H9 (cell line): ENCODE measurements at regions not wholly inside any gene's neighbourhood (a gene's known extent, or its start where the extent isn't known, plus 50 kb on each side); places are given as distances from the start of the nearest gene placed in this dataset.

Source experiments
- DNase-seq: peaks from one replicate; pipeline ENCODE4 v3.0.0-alpha.2; 2017
- H2AFZ ChIP-seq: one replicate; pipeline ENCODE4 v1.6.1; 2013; ENCODE audit warnings: mild to moderate bottlenecking, low read length, control low read depth, moderate library complexity
- H2AK5ac ChIP-seq: 2 replicates; pipeline ENCODE4 v1.6.1; 2013; ENCODE audit warnings: low read length, control low read depth, mixed read lengths; ENCODE audit not compliant: insufficient read length
- H2BK120ac ChIP-seq: one replicate; pipeline ENCODE4 v1.6.1; 2013; ENCODE audit warnings: low read depth, mild to moderate bottlenecking, low read length, control low read depth, inconsistent platforms; ENCODE audit not compliant: poor library complexity, severe bottlenecking
- H2BK12ac ChIP-seq: 2 replicates; pipeline ENCODE4 v1.6.1; 2013; ENCODE audit warnings: low read length, control low read depth, mixed read lengths, low read depth; ENCODE audit not compliant: insufficient read length
- H2BK15ac ChIP-seq: 2 replicates; pipeline ENCODE4 v1.6.1; 2013; ENCODE audit warnings: low read depth, low read length, control low read depth
- H2BK20ac ChIP-seq: one replicate; pipeline ENCODE4 v1.6.1; 2013; ENCODE audit warnings: low read depth, mild to moderate bottlenecking, low read length, control low read depth, inconsistent platforms; ENCODE audit not compliant: poor library complexity, severe bottlenecking
- H2BK5ac ChIP-seq: 2 replicates; pipeline ENCODE4 v1.6.1; 2013; ENCODE audit warnings: low read length, control low read depth, mixed read lengths; ENCODE audit not compliant: insufficient read length
- H3K14ac ChIP-seq: 2 replicates; pipeline ENCODE4 v1.6.1; 2013; ENCODE audit warnings: low read length, control low read depth; ENCODE audit not compliant: insufficient read depth
- H3K18ac ChIP-seq: 2 replicates; pipeline ENCODE4 v1.6.1; 2013; ENCODE audit warnings: low read depth, mild to moderate bottlenecking, mixed read lengths, low read length, control low read depth; ENCODE audit not compliant: insufficient read length
- H3K23ac ChIP-seq: 2 replicates; pipeline ENCODE4 v1.6.1; 2013; ENCODE audit warnings: low read length, control low read depth, mixed read lengths, low read depth; ENCODE audit not compliant: insufficient read length
- H3K23me2 ChIP-seq: 2 replicates; pipeline ENCODE4 v1.6.1; 2013; ENCODE audit warnings: low read depth, mild to moderate bottlenecking, mixed read lengths, low read length, control low read depth; ENCODE audit not compliant: insufficient read length, poor library complexity, severe bottlenecking
- H3K27ac ChIP-seq: 2 replicates; pipeline ENCODE4 v1.5.1; 2013; ENCODE audit warnings: low read length, control low read depth, mixed read lengths, low read depth; ENCODE audit not compliant: insufficient read length
- H3K27me3 ChIP-seq: 2 replicates; pipeline ENCODE4 v1.6.1; 2013; ENCODE audit warnings: low read length, control low read depth, inconsistent platforms; ENCODE audit not compliant: insufficient read depth
- H3K4ac ChIP-seq: 2 replicates; pipeline ENCODE4 v1.6.1; 2013; ENCODE audit warnings: low read depth, mild to moderate bottlenecking, control low read depth, inconsistent platforms, low read length, moderate library complexity
- H3K4me1 ChIP-seq: 2 replicates; pipeline ENCODE4 v1.6.1; 2013; ENCODE audit warnings: low read length, control low read depth, inconsistent platforms; ENCODE audit not compliant: insufficient read depth
- H3K4me2 ChIP-seq: 2 replicates; pipeline ENCODE4 v1.6.1; 2013; ENCODE audit warnings: low read length, control low read depth, mixed read lengths; ENCODE audit not compliant: insufficient read length, insufficient read depth
- H3K56ac ChIP-seq: 2 replicates; pipeline ENCODE4 v1.6.1; 2013; ENCODE audit warnings: low read depth, mild to moderate bottlenecking, mixed read lengths, low read length, control low read depth; ENCODE audit not compliant: insufficient read length
- H3K79me1 ChIP-seq: 2 replicates; pipeline ENCODE4 v1.6.1; 2013; ENCODE audit warnings: low read depth, mild to moderate bottlenecking, moderate library complexity, low read length, control low read depth, inconsistent platforms; ENCODE audit not compliant: insufficient read depth, poor library complexity, severe bottlenecking
- H3K79me2 ChIP-seq: 2 replicates; pipeline ENCODE4 v1.6.1; 2013; ENCODE audit warnings: low read length, control low read depth, inconsistent platforms; ENCODE audit not compliant: insufficient read depth
- H3K9ac ChIP-seq: 2 replicates; pipeline ENCODE4 v1.6.1; 2013; ENCODE audit warnings: low read length, control low read depth, mixed read lengths; ENCODE audit not compliant: insufficient read length; ENCODE audit errors: extremely low read depth
- H3K9me3 ChIP-seq: one replicate; pipeline ENCODE4 v1.6.1; 2013; ENCODE audit warnings: low read depth, low read length, inconsistent platforms; ENCODE audit not compliant: control insufficient read depth
- H3T11ph ChIP-seq: one replicate; pipeline ENCODE4 v1.6.1; 2013; ENCODE audit warnings: mild to moderate bottlenecking, low read length, control low read depth, inconsistent platforms
- H4K20me1 ChIP-seq: one replicate; pipeline ENCODE4 v1.6.1; 2013; ENCODE audit not compliant: control insufficient read depth, insufficient read length, insufficient read depth
- H4K5ac ChIP-seq: 2 replicates; pipeline ENCODE4 v1.6.1; 2013; ENCODE audit warnings: low read depth, mild to moderate bottlenecking, mixed read lengths, low read length, control low read depth; ENCODE audit not compliant: insufficient read length
- H4K8ac ChIP-seq: replicated peaks from 2 replicates; pipeline ENCODE4 v1.6.1; 2013; ENCODE audit warnings: low read length, control low read depth, mixed read lengths, low read depth; ENCODE audit not compliant: insufficient read length
- H4K91ac ChIP-seq: 2 replicates; pipeline ENCODE4 v1.6.1; 2013; ENCODE audit warnings: low read depth, mild to moderate bottlenecking, moderate library complexity, mixed read lengths, low read length, control low read depth; ENCODE audit not compliant: insufficient read length
- H3K27ac Mint-ChIP-seq, 3 experiments: 2 replicates in 2 of 3; 3 replicates in 1 of 3; pipeline ENCODE4 v1.8.0; 2020 to 2021; ENCODE audit warnings: mixed read lengths in 3 of 3, mild to moderate bottlenecking in 1 of 3, moderate library complexity in 1 of 3
- H3K27me3 Mint-ChIP-seq: 2 replicates; pipeline ENCODE4 v1.8.0; 2021; ENCODE audit warnings: low read depth, mild to moderate bottlenecking, moderate library complexity, mixed read lengths
- H3K36me3 Mint-ChIP-seq, 3 experiments: 2 replicates in 2 of 3; 3 replicates in 1 of 3; pipeline ENCODE4 v1.8.0; 2020 to 2021; ENCODE audit warnings: low read depth in 3 of 3, mixed read lengths in 3 of 3; ENCODE audit not compliant: insufficient read depth in 1 of 3
- H3K4me1 Mint-ChIP-seq, 2 experiments: 2 replicates each; pipeline ENCODE4 v1.8.0; 2020; ENCODE audit warnings: mixed read lengths in 2 of 2
- H3K4me3 Mint-ChIP-seq, 2 experiments: 2 replicates in 1 of 2; 3 replicates in 1 of 2; pipeline ENCODE4 v1.8.0; 2020 to 2021; ENCODE audit warnings: mild to moderate bottlenecking in 2 of 2, mixed read lengths in 2 of 2, moderate library complexity in 1 of 2
- H3K9me3 Mint-ChIP-seq, 2 experiments: 2 replicates in 1 of 2; 3 replicates in 1 of 2; pipeline ENCODE4 v1.8.0; 2020; ENCODE audit warnings: mild to moderate bottlenecking in 2 of 2, mixed read lengths in 2 of 2, moderate library complexity in 1 of 2
- WGBS: extraction: QIAGEN DNeasy Blood & Tissue Kit; methylation state at CpG from one replicate; pipeline ENCODE4 v1.1.7; 2013; ENCODE audit warnings: missing lambda C conversion rate, low lambda C conversion rate, mixed read lengths; ENCODE audit not compliant: insufficient read length; ENCODE audit errors: extremely low coverage; 5-methylcytosine and 5-hydroxymethylcytosine counted together
- TF ChIP-seq, protein P1 (sequence below): fragments of 200-600 bp; sonication (generic); conservative IDR thresholded peaks from 3 replicates; pipeline ENCODE4 v1.8.0; 2021; ENCODE audit warnings: antibody characterized with exemption, mild to moderate bottlenecking

DNA sequence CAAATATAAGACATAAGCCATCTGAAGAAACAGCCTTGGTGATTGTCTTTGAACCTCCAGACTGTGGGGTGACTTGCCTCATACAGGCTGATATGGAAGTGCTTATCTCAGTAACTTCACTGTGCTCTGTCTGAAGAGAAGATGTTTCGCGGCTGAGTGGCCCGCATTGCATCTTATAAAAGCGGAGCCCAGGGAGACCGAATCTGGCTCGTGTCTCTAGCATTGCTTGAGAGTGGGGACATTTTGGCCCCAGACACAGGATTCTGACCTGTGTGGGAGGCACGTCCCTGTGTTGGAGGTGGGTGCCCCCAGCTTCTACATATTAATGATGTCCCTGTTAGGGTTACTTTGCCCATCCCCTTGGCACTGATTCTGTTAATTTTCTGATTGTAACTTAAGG, 66.4 kb downstream of the METRNL start:
- Mint-ChIP-seq H3K27me3 (peaks cover 2% of the 10 kb centered on the region; the same call in 1 of the 2 replicates), H3K4me3 (no peak overlapping the region), H3K36me3 (peaks cover 2 to 17% (median 4%) of the 10 kb centered on the region in 3 experiments; a peak in 5 of 7 replicates), H3K9me3 (peaks cover 20 to 39% of the 10 kb centered on the region in 2 experiments), H3K27ac (no peak overlapping the region; a peak in 1 of 7 replicates), H3K4me1 (peaks cover 2 to 4% of the 10 kb centered on the region in 2 experiments; a peak in 3 of 4 replicates)
- H2BK12ac ChIP-seq, result no peak overlapping the region
- H3K4me2 ChIP-seq, result no peak overlapping the region
- no peak overlapping the region for H3T11ph ChIP-seq
- H3K79me1 ChIP-seq, result no peaks in the 10 kb centered on the region
- H3K23me2 ChIP-seq, result no peaks in the 10 kb centered on the region
- no peak for DNase-seq
- TF ChIP-seq, protein P1, sequence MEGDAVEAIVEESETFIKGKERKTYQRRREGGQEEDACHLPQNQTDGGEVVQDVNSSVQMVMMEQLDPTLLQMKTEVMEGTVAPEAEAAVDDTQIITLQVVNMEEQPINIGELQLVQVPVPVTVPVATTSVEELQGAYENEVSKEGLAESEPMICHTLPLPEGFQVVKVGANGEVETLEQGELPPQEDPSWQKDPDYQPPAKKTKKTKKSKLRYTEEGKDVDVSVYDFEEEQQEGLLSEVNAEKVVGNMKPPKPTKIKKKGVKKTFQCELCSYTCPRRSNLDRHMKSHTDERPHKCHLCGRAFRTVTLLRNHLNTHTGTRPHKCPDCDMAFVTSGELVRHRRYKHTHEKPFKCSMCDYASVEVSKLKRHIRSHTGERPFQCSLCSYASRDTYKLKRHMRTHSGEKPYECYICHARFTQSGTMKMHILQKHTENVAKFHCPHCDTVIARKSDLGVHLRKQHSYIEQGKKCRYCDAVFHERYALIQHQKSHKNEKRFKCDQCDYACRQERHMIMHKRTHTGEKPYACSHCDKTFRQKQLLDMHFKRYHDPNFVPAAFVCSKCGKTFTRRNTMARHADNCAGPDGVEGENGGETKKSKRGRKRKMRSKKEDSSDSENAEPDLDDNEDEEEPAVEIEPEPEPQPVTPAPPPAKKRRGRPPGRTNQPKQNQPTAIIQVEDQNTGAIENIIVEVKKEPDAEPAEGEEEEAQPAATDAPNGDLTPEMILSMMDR, result no peak
- no peaks in the 10 kb centered on the region for H3K4me1 ChIP-seq
- H3K18ac ChIP-seq, result no peak overlapping the region
- H2BK20ac ChIP-seq, result no peak overlapping the region
- H3K79me2 ChIP-seq, result no peaks in the 10 kb centered on the region
- no peaks in the 10 kb centered on the region for H3K27me3 ChIP-seq
- no peak overlapping the region for H2BK15ac ChIP-seq
- no peak overlapping the region for H3K23ac ChIP-seq
- no peak overlapping the region for H4K91ac ChIP-seq
- WGBS, result no CpG with 5 or more reads among the region's 7 CpGs
- no peak overlapping the region for H3K27ac ChIP-seq
- H4K5ac ChIP-seq, result no peak overlapping the region
- H3K56ac ChIP-seq, result no peak overlapping the region
- H4K8ac ChIP-seq, result no peak overlapping the region
- H4K20me1 ChIP-seq, result no peaks in the 10 kb centered on the region
- no peak overlapping the region for H2BK5ac ChIP-seq
- H3K14ac ChIP-seq, result no peak overlapping the region
- no peak overlapping the region for H3K4ac ChIP-seq
- H2BK120ac ChIP-seq, result no peak overlapping the region
- no peak overlapping the region for H2AFZ ChIP-seq
- H3K9ac ChIP-seq, result no peak overlapping the region
- H2AK5ac ChIP-seq, result no peak overlapping the region
- H3K9me3 ChIP-seq, result no peaks in the 10 kb centered on the region
